Dedifferentiated amniotic fluid mesenchymal stem cell (primary cell): ENCODE measurements at regions not wholly inside any gene's neighbourhood (a gene's known extent, or its start where the extent isn't known, plus 50 kb on each side); places are given as distances from the start of the nearest gene placed in this dataset.

ENCODE experiments used
- DNase-seq: peaks from one replicate; pipeline ENCODE4 v3.0.0-alpha.2; 2016; ENCODE audit errors: extremely low spot score

GRCh38 chr14:95034788-95035187, 122.5 kb downstream of the DICER1 start:
- no peak for DNase-seq

- DNase-seq = no peak
These were observed 123.4 kb downstream of the DICER1 start for GRCh38 chr14:95033682-95034632.

- DNase-seq = no peak
These were observed 124.3 kb downstream of the DICER1 start for GRCh38 chr14:95033031-95033430.

- DNase-seq = no peak
These were observed 130.4 kb downstream of the DICER1 start for GRCh38 chr14:95026851-95027463.

GRCh38 chr14:95025941-95026340, 131.4 kb downstream of the DICER1 start:
- DNase-seq = no peak

GRCh38 chr14:95025218-95025617, 132.1 kb downstream of the DICER1 start:
- DNase-seq = no peak

- DNase-seq = no peak
These were observed 132.9 kb downstream of the DICER1 start for GRCh38 chr14:95024380-95024779.

GRCh38 chr14:95023886-95024285, 133.4 kb downstream of the DICER1 start:
- DNase-seq = peak; percentile 47

- no peak for DNase-seq
These were observed 134.2 kb downstream of the DICER1 start for GRCh38 chr14:95023115-95023514.

- DNase-seq = no peak
These were observed 135.7 kb downstream of the DICER1 start for GRCh38 chr14:95021588-95021987.

- DNase-seq = peak; percentile 91
These were observed 138.5 kb downstream of the DICER1 start for GRCh38 chr14:95018821-95019220.

- DNase-seq = no peak
These were observed 142.3 kb downstream of the DICER1 start for GRCh38 chr14:95015046-95015445.

GRCh38 chr14:95014036-95014435, 143.3 kb downstream of the DICER1 start:
- DNase-seq = no peak

GRCh38 chr14:95011445-95012006, 145.8 kb downstream of the DICER1 start:
- DNase-seq = no peak

GRCh38 chr14:95008445-95009217, 148.7 kb downstream of the DICER1 start:
- peak; percentile 83 for DNase-seq

- DNase-seq = no peak
These were observed 149.4 kb downstream of the DICER1 start for GRCh38 chr14:95007921-95008320.

GRCh38 chr14:95006479-95006878, 150.8 kb downstream of the DICER1 start:
- DNase-seq = no peak

- DNase-seq = no peak
These were observed 151.3 kb downstream of the DICER1 start for GRCh38 chr14:95006051-95006450.

GRCh38 chr14:95003099-95003960, 154.0 kb downstream of the DICER1 start:
- no peak for DNase-seq

GRCh38 chr14:94998685-94999084, 158.6 kb downstream of the DICER1 start:
- DNase-seq = no peak

GRCh38 chr14:94998110-94998509, 159.2 kb downstream of the DICER1 start:
- DNase-seq = no peak
